ENCODE measurements at regions not wholly inside any gene's neighbourhood (a gene's known extent, or its start where the extent isn't known, plus 50 kb on each side); places are given as distances from the start of the nearest gene placed in this dataset.

DNA sequence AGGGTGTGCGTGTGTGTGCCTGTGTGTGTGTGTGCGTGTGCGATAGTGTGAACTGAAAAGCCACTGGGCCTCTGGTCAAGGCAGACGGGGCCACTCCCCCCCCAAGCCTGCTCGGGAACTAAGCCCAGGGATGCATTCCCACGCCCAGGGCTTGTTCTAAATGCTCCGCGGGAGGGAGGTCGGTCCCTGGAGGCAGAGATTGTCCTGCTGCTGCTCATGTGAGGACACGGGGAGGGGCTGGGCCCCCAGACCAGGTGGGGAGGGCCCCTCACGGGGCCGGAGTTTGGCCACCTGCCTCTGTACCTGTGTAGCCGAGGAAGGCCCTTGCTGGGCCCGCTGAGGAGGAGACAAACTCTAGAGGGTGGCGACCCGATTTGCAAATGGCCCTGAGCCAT is 93.9 kb downstream of the PDGFA start:
- TF ChIP-seq, protein P1, sequence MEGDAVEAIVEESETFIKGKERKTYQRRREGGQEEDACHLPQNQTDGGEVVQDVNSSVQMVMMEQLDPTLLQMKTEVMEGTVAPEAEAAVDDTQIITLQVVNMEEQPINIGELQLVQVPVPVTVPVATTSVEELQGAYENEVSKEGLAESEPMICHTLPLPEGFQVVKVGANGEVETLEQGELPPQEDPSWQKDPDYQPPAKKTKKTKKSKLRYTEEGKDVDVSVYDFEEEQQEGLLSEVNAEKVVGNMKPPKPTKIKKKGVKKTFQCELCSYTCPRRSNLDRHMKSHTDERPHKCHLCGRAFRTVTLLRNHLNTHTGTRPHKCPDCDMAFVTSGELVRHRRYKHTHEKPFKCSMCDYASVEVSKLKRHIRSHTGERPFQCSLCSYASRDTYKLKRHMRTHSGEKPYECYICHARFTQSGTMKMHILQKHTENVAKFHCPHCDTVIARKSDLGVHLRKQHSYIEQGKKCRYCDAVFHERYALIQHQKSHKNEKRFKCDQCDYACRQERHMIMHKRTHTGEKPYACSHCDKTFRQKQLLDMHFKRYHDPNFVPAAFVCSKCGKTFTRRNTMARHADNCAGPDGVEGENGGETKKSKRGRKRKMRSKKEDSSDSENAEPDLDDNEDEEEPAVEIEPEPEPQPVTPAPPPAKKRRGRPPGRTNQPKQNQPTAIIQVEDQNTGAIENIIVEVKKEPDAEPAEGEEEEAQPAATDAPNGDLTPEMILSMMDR (conservative IDR thresholded peaks at IDR 0.05 in 1 of 2, IDR thresholded peaks at IDR 0.05 in 1 of 2; ENCODE audit: extremely low read depth in 1 of 2, insufficient read depth in 1 of 2, low read depth in 1 of 2, low read length in 2 of 2) = no peak
- no peak for TF ChIP-seq EZH2 (IDR thresholded peaks at IDR 0.05; ENCODE audit: borderline replicate concordance, low read length)

Data from mammary epithelial cell (primary cell).